ENCODE measurements at regions not wholly inside any gene's neighbourhood (a gene's known extent, or its start where the extent isn't known, plus 50 kb on each side); places are given as distances from the start of the nearest gene placed in this dataset.

DNA sequence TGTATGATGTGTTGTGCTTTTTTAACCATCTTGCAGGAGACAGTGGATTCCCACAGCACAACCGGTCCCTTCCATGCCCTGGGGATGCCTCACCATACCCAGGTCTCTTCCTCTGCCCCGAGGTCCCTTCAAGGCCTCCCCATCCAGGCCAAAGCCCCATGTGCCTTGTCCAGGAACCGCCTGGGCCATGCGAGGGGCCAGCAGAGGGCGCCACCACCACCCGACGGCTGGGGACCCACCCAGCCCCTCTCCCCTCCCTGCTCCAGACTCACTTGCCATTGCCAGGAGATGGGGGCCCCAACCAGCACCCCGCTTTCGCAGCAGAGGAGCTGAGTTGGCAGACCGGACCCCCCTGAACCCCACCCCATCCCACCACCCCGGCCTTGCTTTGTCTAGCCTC lies 485.5 kb downstream of the TRAM1L1 start:
- Histone ChIP-seq H3K4me1 (ENCODE audit: insufficient read depth, poor library complexity, severe bottlenecking) (no peaks in the 10 kb centered on the region), H3K4me3 (ENCODE audit: severe bottlenecking) (no peak overlapping the region), H3K36me3 (ENCODE audit: low read depth) (no peaks in the 10 kb centered on the region), H3K27ac (ENCODE audit: poor library complexity, severe bottlenecking) (no peak overlapping the region), H3K27me3 (ENCODE audit: insufficient read depth, poor library complexity, severe bottlenecking) (no peaks in the 10 kb centered on the region), H3K9me3 (ENCODE audit: severe bottlenecking) (no peaks in the 10 kb centered on the region)
- DNase-seq (ENCODE audit: low spot score) (no peak), ATAC-seq (ENCODE audit: low read depth) (no peak)
- TF ChIP-seq, protein P1, sequence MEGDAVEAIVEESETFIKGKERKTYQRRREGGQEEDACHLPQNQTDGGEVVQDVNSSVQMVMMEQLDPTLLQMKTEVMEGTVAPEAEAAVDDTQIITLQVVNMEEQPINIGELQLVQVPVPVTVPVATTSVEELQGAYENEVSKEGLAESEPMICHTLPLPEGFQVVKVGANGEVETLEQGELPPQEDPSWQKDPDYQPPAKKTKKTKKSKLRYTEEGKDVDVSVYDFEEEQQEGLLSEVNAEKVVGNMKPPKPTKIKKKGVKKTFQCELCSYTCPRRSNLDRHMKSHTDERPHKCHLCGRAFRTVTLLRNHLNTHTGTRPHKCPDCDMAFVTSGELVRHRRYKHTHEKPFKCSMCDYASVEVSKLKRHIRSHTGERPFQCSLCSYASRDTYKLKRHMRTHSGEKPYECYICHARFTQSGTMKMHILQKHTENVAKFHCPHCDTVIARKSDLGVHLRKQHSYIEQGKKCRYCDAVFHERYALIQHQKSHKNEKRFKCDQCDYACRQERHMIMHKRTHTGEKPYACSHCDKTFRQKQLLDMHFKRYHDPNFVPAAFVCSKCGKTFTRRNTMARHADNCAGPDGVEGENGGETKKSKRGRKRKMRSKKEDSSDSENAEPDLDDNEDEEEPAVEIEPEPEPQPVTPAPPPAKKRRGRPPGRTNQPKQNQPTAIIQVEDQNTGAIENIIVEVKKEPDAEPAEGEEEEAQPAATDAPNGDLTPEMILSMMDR (IDR thresholded peaks at IDR 0.05; ENCODE audit: poor library complexity, severe bottlenecking), result no peak

DNA sequence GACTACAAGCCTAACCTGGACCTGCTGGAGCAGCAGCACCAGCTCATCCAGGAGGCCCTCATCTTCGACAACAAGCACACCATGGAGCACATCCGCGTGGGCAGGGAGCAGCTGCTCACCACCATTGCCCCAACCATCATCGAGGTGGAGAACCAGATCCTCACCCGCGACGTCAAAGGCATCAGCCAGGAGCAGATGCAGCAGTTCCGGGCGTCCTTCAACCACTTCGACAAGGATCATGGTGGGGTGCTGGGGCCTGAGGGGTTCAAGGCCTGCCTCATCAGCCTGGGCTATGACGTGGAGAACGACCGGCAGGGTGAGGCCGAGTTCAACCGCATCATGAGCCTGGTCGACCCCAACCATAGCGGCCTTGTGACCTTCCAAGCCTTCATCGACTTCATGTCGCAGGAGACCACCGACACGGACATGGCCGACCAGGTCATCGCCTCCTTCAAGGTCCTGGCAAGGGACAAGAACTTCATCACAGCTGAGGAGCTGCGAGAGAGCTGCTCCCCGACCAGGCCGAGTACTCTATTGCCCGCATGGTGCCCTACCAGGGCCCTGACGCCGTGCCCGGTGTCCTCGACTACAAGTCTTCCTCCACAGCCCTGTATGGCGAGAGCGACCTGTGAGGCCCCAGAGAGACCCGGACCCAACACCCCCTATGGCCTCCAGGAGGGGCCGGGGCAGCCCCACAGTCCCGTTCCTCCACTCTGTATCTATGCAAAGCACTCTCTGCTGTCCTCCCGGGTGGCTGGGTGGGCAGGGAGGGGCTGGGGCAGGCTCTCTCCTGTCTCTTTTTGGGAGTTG lies 486.2 kb downstream of the TRAM1L1 start:
- TF ChIP-seq, protein P1 (IDR thresholded peaks at IDR 0.05; ENCODE audit: poor library complexity, severe bottlenecking), result no peak
- ATAC-seq (ENCODE audit: low read depth) (no peak), DNase-seq (ENCODE audit: low spot score) (no peak)
- Histone ChIP-seq H3K27me3 (ENCODE audit: insufficient read depth, poor library complexity, severe bottlenecking) (no peaks in the 10 kb centered on the region), H3K27ac (ENCODE audit: poor library complexity, severe bottlenecking) (no peak overlapping the region), H3K4me1 (ENCODE audit: insufficient read depth, poor library complexity, severe bottlenecking) (no peaks in the 10 kb centered on the region), H3K36me3 (ENCODE audit: low read depth) (no peaks in the 10 kb centered on the region), H3K4me3 (ENCODE audit: severe bottlenecking) (no peak overlapping the region), H3K9me3 (ENCODE audit: severe bottlenecking) (no peaks in the 10 kb centered on the region)

DNA sequence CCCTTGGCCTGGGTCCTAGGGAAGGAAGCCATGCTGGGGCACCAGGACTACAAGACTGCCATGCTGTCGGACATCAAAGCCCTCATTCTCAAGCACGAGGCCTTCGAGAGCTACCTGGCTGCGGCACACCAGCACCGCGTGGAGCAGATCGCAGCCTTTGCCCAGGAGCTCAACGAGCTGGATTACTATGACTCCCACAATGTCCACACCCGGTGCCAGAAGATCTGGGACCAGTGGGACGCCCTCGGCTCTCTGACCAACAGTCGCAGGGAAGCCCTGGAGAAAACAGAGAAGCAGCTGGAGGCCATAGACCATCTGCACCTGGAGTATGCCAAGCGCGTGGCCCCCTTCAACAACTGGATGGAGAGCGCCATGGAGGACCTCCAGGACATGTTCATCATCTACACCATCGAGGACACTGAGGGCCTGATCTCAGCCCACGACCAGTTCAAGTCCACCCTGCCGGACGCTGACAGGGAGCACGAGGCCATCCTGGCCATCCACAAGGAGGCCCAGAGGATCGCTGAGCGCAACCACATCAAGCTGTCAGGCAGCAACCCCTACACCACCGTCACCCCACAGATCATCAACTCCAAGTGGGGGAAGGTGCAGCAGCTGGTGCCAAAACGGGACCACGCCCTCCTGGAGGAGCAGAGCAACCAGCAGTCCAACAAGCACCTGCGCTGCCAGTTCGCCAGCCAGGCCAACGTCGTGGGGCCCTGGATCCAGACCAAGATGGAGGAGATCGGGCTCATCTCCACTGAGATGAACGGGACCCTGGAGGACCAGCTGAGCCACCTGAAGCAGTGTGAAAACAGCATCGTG lies 487.0 kb downstream of the TRAM1L1 start:
- Histone ChIP-seq H3K27me3 (ENCODE audit: insufficient read depth, poor library complexity, severe bottlenecking) (no peaks in the 10 kb centered on the region), H3K36me3 (ENCODE audit: low read depth) (no peaks in the 10 kb centered on the region), H3K27ac (ENCODE audit: poor library complexity, severe bottlenecking) (no peak overlapping the region), H3K4me1 (ENCODE audit: insufficient read depth, poor library complexity, severe bottlenecking) (no peaks in the 10 kb centered on the region), H3K9me3 (ENCODE audit: severe bottlenecking) (no peaks in the 10 kb centered on the region), H3K4me3 (ENCODE audit: severe bottlenecking) (no peak overlapping the region)
- DNase-seq (ENCODE audit: low spot score) (no peak), ATAC-seq (ENCODE audit: low read depth) (no peak)
- TF ChIP-seq, protein P1 (IDR thresholded peaks at IDR 0.05; ENCODE audit: poor library complexity, severe bottlenecking), result no peak

GRCh38 chr4:116590648-116591047 lies 494.7 kb downstream of the TRAM1L1 start:
- TF ChIP-seq, protein P1 (IDR thresholded peaks at IDR 0.05; ENCODE audit: poor library complexity, severe bottlenecking), result no peak
- no peak overlapping the region for H3K4me3 ChIP-seq (ENCODE audit: severe bottlenecking)
- H3K27me3 ChIP-seq (ENCODE audit: insufficient read depth, poor library complexity, severe bottlenecking), result no peaks in the 10 kb centered on the region
- DNase-seq (ENCODE audit: low spot score) (no peak), ATAC-seq (ENCODE audit: low read depth) (no peak)
- H3K4me1 ChIP-seq (ENCODE audit: insufficient read depth, poor library complexity, severe bottlenecking), result no peaks in the 10 kb centered on the region
- H3K27ac ChIP-seq (ENCODE audit: poor library complexity, severe bottlenecking), result no peak overlapping the region
- no peaks in the 10 kb centered on the region for H3K36me3 ChIP-seq (ENCODE audit: low read depth)
- no peaks in the 10 kb centered on the region for H3K9me3 ChIP-seq (ENCODE audit: severe bottlenecking)
